H1 (cell line): ENCODE measurements at regions not wholly inside any gene's neighbourhood (a gene's known extent, or its start where the extent isn't known, plus 50 kb on each side); places are given as distances from the start of the nearest gene placed in this dataset.

Experiments
- CTCF ChIA-PET: fragments of 300-600 bp; sonication (Branson Sonifier 250); formaldehyde crosslinking; loops from one replicate; lab custom pipeline; 2021; ENCODE audit not compliant: partially characterized antibody; lab: Charles Lee
- POLR2A ChIA-PET: fragments of 300-600 bp; sonication (Branson Sonifier 250); formaldehyde crosslinking; loops from one replicate; lab custom pipeline; 2021; ENCODE audit warnings: inconsistent platforms; ENCODE audit not compliant: partially characterized antibody; lab: Charles Lee
- DNase-seq, 2 experiments: peaks; one replicate each; pipeline versions ENCODE4 v3.0.0 to v3.0.0-alpha.2; 2010 to 2022; ENCODE audit warnings: low spot score in 2 of 2, low read depth in 1 of 2, mixed read lengths in 1 of 2
- FAIRE-seq: peaks from 2 replicates; lab custom pipeline; 2011; peaks lifted over from hg19 to GRCh38; lab: Jason Lieb, UNC
- H2AFZ ChIP-seq: 2 replicates; pipeline ENCODE4 v1.8.1; 2012; ENCODE audit warnings: low read length, inconsistent platforms
- H2AK5ac ChIP-seq: 2 replicates; pipeline ENCODE4 v1.6.1; 2013; ENCODE audit warnings: low read depth, low read length
- H2BK120ac ChIP-seq: replicated peaks from 2 replicates; pipeline ENCODE3; 2013; ENCODE audit warnings: low read depth, low read length, inconsistent platforms
- H2BK12ac ChIP-seq: 2 replicates; pipeline ENCODE4 v1.6.1; 2013; ENCODE audit warnings: low read depth, low read length
- H2BK15ac ChIP-seq: 2 replicates; pipeline ENCODE4 v1.6.1; 2013; ENCODE audit warnings: low read length
- H2BK20ac ChIP-seq: 2 replicates; pipeline ENCODE4 v1.6.1; 2013; ENCODE audit warnings: low read length
- H2BK5ac ChIP-seq: 2 replicates; pipeline ENCODE4 v1.6.1; 2013; ENCODE audit warnings: low read depth, low read length
- H3K14ac ChIP-seq: 2 replicates; pipeline ENCODE4 v1.6.1; 2013; ENCODE audit warnings: inconsistent platforms; ENCODE audit not compliant: insufficient read length
- H3K18ac ChIP-seq: 2 replicates; pipeline ENCODE4 v1.6.1; 2013; ENCODE audit warnings: low read length; ENCODE audit errors: extremely low read depth
- H3K23ac ChIP-seq: 2 replicates; pipeline ENCODE4 v1.6.1; 2013; ENCODE audit warnings: inconsistent platforms; ENCODE audit not compliant: insufficient read length
- H3K23me2 ChIP-seq: 2 replicates; pipeline ENCODE4 v1.6.1; 2013; ENCODE audit warnings: low read depth, low read length
- H3K27ac ChIP-seq: 2 replicates; pipeline ENCODE4 v1.6.1; 2011; ENCODE audit warnings: low read depth, low read length, inconsistent platforms
- H3K27me3 ChIP-seq, 4 experiments: replicated peaks in 1 of 4; 1 replicate in 1 of 4; 2 replicates in 3 of 4; pipeline versions ENCODE4 v1.6.1 to v1.8.1; 2011 to 2013; ENCODE audit warnings: low read length in 3 of 4, mild to moderate bottlenecking in 3 of 4, inconsistent platforms in 2 of 4, mixed read lengths in 2 of 4, moderate library complexity in 1 of 4; ENCODE audit not compliant: control insufficient read depth in 3 of 4, insufficient read depth in 3 of 4; ENCODE audit errors: extremely low read depth in 1 of 4
- H3K36me3 ChIP-seq, 4 experiments: 2 replicates each; pipeline versions ENCODE4 v1.6.1 to v1.8.1; 2011 to 2013; ENCODE audit warnings: mild to moderate bottlenecking in 4 of 4, low read length in 3 of 4, moderate library complexity in 2 of 4, control low read depth in 1 of 4, inconsistent platforms in 1 of 4; ENCODE audit not compliant: insufficient read depth in 4 of 4, control insufficient read depth in 2 of 4
- H3K4ac ChIP-seq: replicated peaks from 2 replicates; pipeline ENCODE3; 2013; ENCODE audit warnings: low read length, low read depth, mixed read lengths, inconsistent platforms; ENCODE audit not compliant: insufficient read length
- H3K4me1 ChIP-seq, 4 experiments: replicated peaks in 1 of 4; 1 replicate in 1 of 4; 2 replicates in 3 of 4; pipeline versions ENCODE4 v1.6.1 to v1.8.1; 2011 to 2013; ENCODE audit warnings: low read length in 3 of 4, inconsistent platforms in 2 of 4, mixed read lengths in 1 of 4; ENCODE audit not compliant: insufficient read depth in 4 of 4, control insufficient read depth in 3 of 4
- H3K4me2 ChIP-seq, 2 experiments: 2 replicates each; pipeline versions ENCODE4 v1.6.1 to v1.8.1; 2011 to 2013; ENCODE audit warnings: low read depth in 2 of 2, low read length in 2 of 2, control low read depth in 1 of 2, inconsistent platforms in 1 of 2, mild to moderate bottlenecking in 1 of 2; ENCODE audit not compliant: insufficient read depth in 1 of 2
- H3K4me3 ChIP-seq, 4 experiments: fragments of 200-600, 300-600 bp in 1 of 4; sonication (generic), shearing (Covaris generic), sonication (Bioruptor Twin) in 1 of 4; 2 replicates each; pipeline versions ENCODE4 v1.5.1 to v1.8.1; 2011 to 2016; ENCODE audit warnings: low read length in 4 of 4, low read depth in 3 of 4, control low read depth in 2 of 4, inconsistent platforms in 2 of 4, mild to moderate bottlenecking in 2 of 4, mixed read lengths in 1 of 4, moderate library complexity in 1 of 4; ENCODE audit not compliant: insufficient read depth in 2 of 4; ENCODE audit errors: extremely low read depth in 1 of 4
- H3K56ac ChIP-seq: replicated peaks from 2 replicates; pipeline ENCODE3; 2013; ENCODE audit warnings: low read depth, mild to moderate bottlenecking, mixed read lengths, low read length, inconsistent platforms; ENCODE audit not compliant: insufficient read length
- H3K79me1 ChIP-seq: 2 replicates; pipeline ENCODE4 v1.6.1; 2013; ENCODE audit warnings: low read depth, low read length, control low read depth
- H3K79me2 ChIP-seq, 2 experiments: 2 replicates each; pipeline versions ENCODE4 v1.6.1 to v1.8.1; 2012 to 2013; ENCODE audit warnings: low read length in 2 of 2, mild to moderate bottlenecking in 2 of 2, inconsistent platforms in 1 of 2; ENCODE audit not compliant: insufficient read depth in 2 of 2, control insufficient read depth in 1 of 2
- H3K9ac ChIP-seq, 4 experiments: replicated peaks in 1 of 4; 1 replicate in 1 of 4; 2 replicates in 3 of 4; pipeline versions ENCODE4 v1.6.1 to v1.8.1; 2011 to 2013; ENCODE audit warnings: low read depth in 3 of 4, low read length in 3 of 4, control low read depth in 2 of 4, mild to moderate bottlenecking in 2 of 4, moderate library complexity in 2 of 4, inconsistent platforms in 1 of 4; ENCODE audit errors: extremely low read depth in 1 of 4
- H3K9me3 ChIP-seq, 2 experiments: 2 replicates each; pipeline versions ENCODE4 v1.6.1 to v1.8.1; 2012 to 2013; ENCODE audit warnings: mild to moderate bottlenecking in 2 of 2, moderate library complexity in 2 of 2, control low read depth in 1 of 2, inconsistent platforms in 1 of 2, low read depth in 1 of 2, low read length in 1 of 2, mixed read lengths in 1 of 2; ENCODE audit not compliant: insufficient read depth in 2 of 2
- H4K20me1 ChIP-seq, 2 experiments: replicated peaks in 1 of 2; 2 replicates each; pipeline versions ENCODE3 to v1.8.1; 2011 to 2013; ENCODE audit warnings: inconsistent platforms in 2 of 2, low read length in 2 of 2, mild to moderate bottlenecking in 1 of 2; ENCODE audit not compliant: insufficient read depth in 2 of 2, control insufficient read depth in 1 of 2
- H4K5ac ChIP-seq: 2 replicates; pipeline ENCODE4 v1.6.1; 2013; ENCODE audit warnings: low read length, low read depth, mixed read lengths, inconsistent platforms; ENCODE audit not compliant: insufficient read length
- H4K8ac ChIP-seq: 2 replicates; pipeline ENCODE4 v1.8.0; 2013; ENCODE audit warnings: mild to moderate bottlenecking, moderate library complexity, low read length, inconsistent platforms; ENCODE audit not compliant: insufficient read depth; ENCODE audit errors: extremely low read depth
- H4K91ac ChIP-seq: replicated peaks from 2 replicates; pipeline ENCODE3; 2013; ENCODE audit warnings: low read length, mixed read lengths, inconsistent platforms; ENCODE audit not compliant: insufficient read length
- BRCA1 ChIP-seq: IDR thresholded peaks from 2 replicates; pipeline ENCODE4 v1.6.1; 2012; ENCODE audit warnings: low read depth, low read length, improper control_type of control experiment
- CBX8 ChIP-seq: fragments of 300-800, 300-1000 bp; sonication (generic); IDR thresholded peaks from 2 replicates; pipeline ENCODE4 v1.7.1; 2016; ENCODE audit warnings: low read depth, low read length, borderline replicate concordance
- MAFK ChIP-seq: IDR thresholded peaks from 2 replicates; pipeline ENCODE4 v1.6.1; 2012; ENCODE audit warnings: low read depth, mild to moderate bottlenecking, improper control_type of control experiment, low read length
- SRF ChIP-seq: IDR thresholded peaks from 2 replicates; pipeline ENCODE4 v1.6.1; 2011; ENCODE audit warnings: mild to moderate bottlenecking, low read depth, low read length, moderate library complexity
- SUZ12 ChIP-seq: fragments of 200-600 bp; sonication (generic); IDR thresholded peaks from 2 replicates; pipeline ENCODE4 v1.6.1; 2012; ENCODE audit warnings: mild to moderate bottlenecking, inconsistent platforms, low read length, moderate library complexity, mixed read lengths
- YY1 ChIP-seq: IDR thresholded peaks from 2 replicates; pipeline ENCODE4 v1.6.1; 2011; ENCODE audit warnings: low read depth, mild to moderate bottlenecking, low read length
- WGBS, 2 experiments: shearing (Covaris generic) in 1 of 2; methylation state at CpG; one replicate each; pipeline versions ENCODE4 v1.1.6 to v1.1.7; 2013 to 2015; ENCODE audit warnings: low lambda C conversion rate in 2 of 2, mixed read lengths in 2 of 2, inconsistent platforms in 1 of 2, low coverage in 1 of 2, missing lambda C conversion rate in 1 of 2; ENCODE audit not compliant: insufficient replicate concordance in 2 of 2, insufficient coverage in 1 of 2, insufficient read length in 1 of 2; ENCODE audit errors: extremely low coverage in 1 of 2, missing lambda C conversion rate in 1 of 2; 5-methylcytosine and 5-hydroxymethylcytosine counted together

DNA sequence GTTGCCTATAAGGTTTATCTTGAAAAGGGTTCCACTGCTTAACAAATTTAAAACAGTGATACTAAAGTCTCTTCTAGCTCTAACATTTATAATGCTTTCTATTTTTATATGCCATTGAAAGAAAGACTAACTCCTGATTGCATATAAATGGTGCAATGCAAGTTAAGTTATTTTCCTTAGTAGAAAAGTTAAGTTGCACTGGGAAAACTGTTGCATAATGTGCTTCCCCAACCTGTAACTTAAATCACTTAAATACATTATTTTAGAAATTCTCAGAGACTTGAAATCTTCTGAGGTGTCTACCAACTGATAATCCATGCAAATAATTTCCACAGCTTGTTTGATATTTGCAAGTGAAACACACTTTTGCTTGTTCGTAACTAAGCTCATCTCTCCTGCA is 175.0 kb upstream of the HMCN1 start:
- Histone ChIP-seq H4K91ac (no peak overlapping the region), H2BK15ac (no peak overlapping the region), H3K4me2 (no peak overlapping the region), H4K5ac (no peak overlapping the region), H3K56ac (no peak overlapping the region), H3K4ac (no peak overlapping the region), H2AFZ (no peak overlapping the region; the same call in 1 of the 2 replicates), H3K4me1 (no peaks in the 10 kb centered on the region; a peak in 2 of 7 replicates), H3K18ac (no peak overlapping the region), H2BK20ac (no peak overlapping the region), H2BK5ac (no peak overlapping the region), H2AK5ac (no peak overlapping the region), H3K14ac (no peak overlapping the region), H3K79me1 (no peaks in the 10 kb centered on the region), H4K20me1 (no peaks in the 10 kb centered on the region), H3K9ac (no peak overlapping the region), H3K4me3 (no peak overlapping the region), H3K27ac (no peak overlapping the region), H3K23me2 (no peaks in the 10 kb centered on the region), H2BK12ac (no peak overlapping the region), H3K27me3 (no peaks in the 10 kb centered on the region), H2BK120ac (no peak overlapping the region), H3K36me3 (no peaks in the 10 kb centered on the region), H3K79me2 (no peaks in the 10 kb centered on the region), H4K8ac (no peak overlapping the region), H3K9me3 (no peaks in the 10 kb centered on the region), H3K23ac (no peak overlapping the region)
- POLR2A ChIA-PET = no interaction called here
- CTCF ChIA-PET = interaction anchor here (0.7 to 3.6 kb wide), 17 partner anchors 8 to 711 kb away, joined by 3 to 16 read pairs (median 4); partner anchors contain the start of gene IVNS1ABP
- DNase-seq (no peak), FAIRE-seq (no peak)
- 92% methylated on average over 1 of the region's 1 CpG; no CpG with 5 or more reads in 1 of the 2 experiments for WGBS, 2 experiments
- TF ChIP-seq SRF (no peak), YY1 (no peak), CBX8 (no peak), SUZ12 (no peak), BRCA1 (no peak), MAFK (no peak)
